Nephron (organoid): ENCODE measurements at regions not wholly inside any gene's neighbourhood (a gene's known extent, or its start where the extent isn't known, plus 50 kb on each side); places are given as distances from the start of the nearest gene placed in this dataset.

Experiments used
- H3K27ac Mint-ChIP-seq, 3 experiments: 2 replicates each; pipeline ENCODE4 v1.8.0; 2020; ENCODE audit warnings: mixed read lengths in 3 of 3, mild to moderate bottlenecking in 2 of 3, moderate library complexity in 1 of 3
- H3K27me3 Mint-ChIP-seq: 2 replicates; pipeline ENCODE4 v1.8.0; 2021; ENCODE audit warnings: low read depth, mild to moderate bottlenecking, moderate library complexity, mixed read lengths
- H3K36me3 Mint-ChIP-seq: 2 replicates; pipeline ENCODE4 v1.8.0; 2020; ENCODE audit warnings: low read depth, mixed read lengths
- H3K4me1 Mint-ChIP-seq: 2 replicates; pipeline ENCODE4 v1.8.0; 2020; ENCODE audit warnings: mixed read lengths
- H3K4me3 Mint-ChIP-seq, 3 experiments: 2 replicates each; pipeline ENCODE4 v1.8.0; 2020; ENCODE audit warnings: mild to moderate bottlenecking in 3 of 3, mixed read lengths in 3 of 3, moderate library complexity in 2 of 3
- H3K9me3 Mint-ChIP-seq: 2 replicates; pipeline ENCODE4 v1.8.0; 2020; ENCODE audit warnings: mixed read lengths
- TF ChIP-seq, protein P1 (sequence below), 3 experiments: fragments of 200-600 bp; sonication (generic); IDR thresholded peaks; one replicate each; pipeline ENCODE4 v1.5.0; 2021; ENCODE audit warnings: antibody characterized with exemption in 3 of 3; ENCODE audit not compliant: unreplicated experiment in 3 of 3

DNA sequence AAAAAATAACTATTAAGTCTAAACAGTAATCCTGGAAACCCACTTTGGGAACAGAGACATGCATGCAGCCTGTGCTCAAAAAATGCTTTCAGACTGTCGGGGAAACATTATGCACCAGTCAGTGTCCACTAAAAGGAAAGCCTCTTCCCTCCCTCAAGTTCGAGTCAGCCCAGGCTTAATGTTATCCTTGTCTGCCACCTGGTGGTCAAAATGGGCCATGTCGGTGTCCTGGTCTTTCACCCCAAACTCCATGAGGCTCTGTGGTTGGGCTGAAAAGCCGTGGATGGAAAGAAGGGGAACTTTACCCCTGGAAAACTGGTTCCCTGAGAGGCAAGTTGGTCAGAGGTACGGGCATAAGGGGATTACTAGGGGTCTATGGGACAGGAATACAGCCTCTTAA lies 88.4 kb upstream of the ZNF492 start:
- Mint-ChIP-seq H3K9me3 (peaks cover 57% of the 10 kb centered on the region), H3K4me3 (no peak overlapping the region), H3K36me3 (peaks cover 4% of the 10 kb centered on the region)

DNA sequence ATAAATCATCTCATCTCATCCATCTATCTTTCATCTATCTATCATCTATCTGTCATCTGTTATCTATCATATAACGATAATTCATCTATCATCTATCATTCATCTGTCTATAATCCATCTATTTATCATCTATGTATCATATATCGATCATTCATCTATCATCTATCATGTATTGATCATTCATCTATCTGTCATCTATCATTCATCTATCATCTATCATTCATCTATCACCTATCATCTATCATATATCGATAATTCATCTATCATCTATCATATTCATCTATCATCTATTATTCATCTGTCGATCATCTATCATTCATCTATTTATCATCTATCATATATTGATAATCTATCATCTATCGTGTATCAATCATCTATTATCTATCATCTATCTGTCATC lies 100.4 kb upstream of the ZNF492 start:
- Mint-ChIP-seq H3K27ac (no peak overlapping the region), H3K4me1 (no peaks in the 10 kb centered on the region), H3K4me3 (no peak overlapping the region), H3K36me3 (no peaks in the 10 kb centered on the region), H3K27me3 (no peaks in the 10 kb centered on the region), H3K9me3 (peaks cover 45% of the 10 kb centered on the region)
- TF ChIP-seq, protein P1, sequence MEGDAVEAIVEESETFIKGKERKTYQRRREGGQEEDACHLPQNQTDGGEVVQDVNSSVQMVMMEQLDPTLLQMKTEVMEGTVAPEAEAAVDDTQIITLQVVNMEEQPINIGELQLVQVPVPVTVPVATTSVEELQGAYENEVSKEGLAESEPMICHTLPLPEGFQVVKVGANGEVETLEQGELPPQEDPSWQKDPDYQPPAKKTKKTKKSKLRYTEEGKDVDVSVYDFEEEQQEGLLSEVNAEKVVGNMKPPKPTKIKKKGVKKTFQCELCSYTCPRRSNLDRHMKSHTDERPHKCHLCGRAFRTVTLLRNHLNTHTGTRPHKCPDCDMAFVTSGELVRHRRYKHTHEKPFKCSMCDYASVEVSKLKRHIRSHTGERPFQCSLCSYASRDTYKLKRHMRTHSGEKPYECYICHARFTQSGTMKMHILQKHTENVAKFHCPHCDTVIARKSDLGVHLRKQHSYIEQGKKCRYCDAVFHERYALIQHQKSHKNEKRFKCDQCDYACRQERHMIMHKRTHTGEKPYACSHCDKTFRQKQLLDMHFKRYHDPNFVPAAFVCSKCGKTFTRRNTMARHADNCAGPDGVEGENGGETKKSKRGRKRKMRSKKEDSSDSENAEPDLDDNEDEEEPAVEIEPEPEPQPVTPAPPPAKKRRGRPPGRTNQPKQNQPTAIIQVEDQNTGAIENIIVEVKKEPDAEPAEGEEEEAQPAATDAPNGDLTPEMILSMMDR (IDR thresholded peaks at IDR 0.05; ENCODE audit: unreplicated experiment in 3 of 3) = no peak

More for the DNA sequence above, 88.4 kb upstream of the ZNF492 start:
- no peaks in the 10 kb centered on the region for H3K27me3 Mint-ChIP-seq
- no peaks in the 10 kb centered on the region for H3K4me1 Mint-ChIP-seq
- H3K27ac Mint-ChIP-seq = no peak overlapping the region
- TF ChIP-seq, protein P1 (IDR thresholded peaks at IDR 0.05; ENCODE audit: unreplicated experiment in 3 of 3) = no peak

DNA sequence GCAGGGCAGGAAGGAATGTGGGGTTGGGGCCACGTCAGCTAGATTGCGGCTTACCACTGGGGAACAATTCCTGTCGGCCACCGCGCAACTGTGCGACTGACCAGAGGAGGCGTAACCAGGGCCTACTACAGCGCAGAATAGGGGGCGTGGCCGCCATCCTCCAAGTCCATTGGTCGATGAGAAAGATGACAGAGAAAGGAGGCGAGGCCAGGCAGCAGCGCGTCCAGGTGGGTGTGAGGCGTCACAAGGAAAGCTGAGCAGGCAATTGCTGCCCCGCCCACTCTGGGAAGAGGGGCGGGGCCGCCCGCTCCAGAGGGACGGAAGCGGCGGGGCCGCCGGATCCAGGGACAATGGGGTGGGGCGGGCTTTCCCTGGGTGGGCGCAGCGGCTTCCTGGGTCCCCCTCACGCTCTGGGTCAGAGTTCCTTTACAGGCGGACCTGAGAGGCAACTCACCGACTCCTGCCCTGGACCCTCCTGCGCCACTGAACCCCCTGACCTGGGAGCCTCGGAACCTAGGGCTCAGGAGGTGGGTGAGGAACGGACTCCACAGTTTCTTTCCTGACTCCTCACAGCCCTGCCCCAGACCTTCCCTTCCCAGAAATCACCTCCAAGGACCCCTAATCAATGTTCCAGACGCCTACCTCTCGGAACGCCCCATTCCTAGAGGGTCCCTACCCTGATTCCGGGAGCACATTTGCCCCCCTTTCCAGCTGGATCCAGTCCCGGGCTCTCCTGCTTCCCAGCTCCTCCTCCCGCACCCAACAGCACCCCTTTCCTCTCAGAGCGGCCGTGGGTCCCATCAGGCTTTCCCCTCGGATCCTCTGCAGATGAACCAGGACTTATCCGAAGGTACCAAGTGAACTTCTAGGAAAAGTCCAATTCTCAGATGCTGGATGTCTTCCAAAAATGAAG lies 101.5 kb upstream of the ZNF492 start:
- Mint-ChIP-seq H3K4me3 (no peak overlapping the region), H3K27me3 (no peaks in the 10 kb centered on the region), H3K27ac (no peak overlapping the region), H3K4me1 (no peaks in the 10 kb centered on the region), H3K36me3 (no peaks in the 10 kb centered on the region), H3K9me3 (peaks cover 56% of the 10 kb centered on the region)
- TF ChIP-seq, protein P1 (IDR thresholded peaks at IDR 0.05; ENCODE audit: unreplicated experiment in 3 of 3) = no peak

DNA sequence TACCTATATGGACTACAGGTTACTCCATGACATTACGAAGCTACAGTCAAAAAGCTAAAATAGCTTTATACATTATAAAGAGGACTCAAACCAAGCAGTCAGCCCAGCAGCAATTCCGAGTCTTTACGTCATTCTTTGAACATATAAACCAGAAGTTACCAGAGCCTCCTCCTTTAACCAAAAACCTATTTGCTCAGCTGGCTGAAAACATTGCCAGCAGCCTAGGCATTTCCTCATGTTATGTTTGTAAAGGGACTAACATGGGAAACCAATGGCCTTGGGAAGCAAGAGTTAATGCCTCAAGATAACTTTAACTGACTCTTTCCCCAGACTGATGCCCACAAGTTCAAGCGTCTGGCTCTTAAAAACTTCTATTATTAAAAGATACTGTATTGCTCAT lies 104.1 kb upstream of the ZNF492 start:
- no peak overlapping the region for H3K27ac Mint-ChIP-seq

DNA sequence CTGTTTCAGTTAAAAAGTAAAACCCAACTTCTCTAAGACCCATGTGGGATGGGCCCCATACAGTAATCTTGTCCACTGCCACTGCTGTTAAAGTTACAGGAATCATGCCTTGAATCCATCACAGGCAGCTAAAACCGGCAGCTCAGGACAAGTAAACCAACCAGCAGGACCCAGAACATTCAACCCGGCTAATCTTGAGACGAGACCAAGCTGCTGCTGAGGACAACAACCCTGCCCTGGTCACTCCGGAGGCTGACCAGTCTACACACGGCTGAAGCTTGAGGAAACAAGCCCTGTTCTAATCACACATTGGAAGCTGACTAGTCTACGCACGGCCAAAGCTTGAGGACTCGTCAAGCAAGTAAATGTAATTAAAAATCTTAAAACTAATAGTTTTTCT lies 105.2 kb upstream of the ZNF492 start:
- Mint-ChIP-seq H3K4me3 (no peak overlapping the region), H3K36me3 (no peaks in the 10 kb centered on the region), H3K4me1 (no peaks in the 10 kb centered on the region), H3K9me3 (peaks cover 70% of the 10 kb centered on the region), H3K27me3 (no peaks in the 10 kb centered on the region), H3K27ac (no peak overlapping the region)
- TF ChIP-seq, protein P1 (IDR thresholded peaks at IDR 0.05; ENCODE audit: unreplicated experiment in 3 of 3) = no peak

More for the DNA sequence above, 104.1 kb upstream of the ZNF492 start:
- Mint-ChIP-seq H3K27me3 (no peaks in the 10 kb centered on the region), H3K4me3 (no peak overlapping the region), H3K4me1 (no peaks in the 10 kb centered on the region), H3K36me3 (no peaks in the 10 kb centered on the region), H3K9me3 (peaks cover 68% of the 10 kb centered on the region)
- TF ChIP-seq, protein P1 (IDR thresholded peaks at IDR 0.05; ENCODE audit: unreplicated experiment in 3 of 3) = no peak

DNA sequence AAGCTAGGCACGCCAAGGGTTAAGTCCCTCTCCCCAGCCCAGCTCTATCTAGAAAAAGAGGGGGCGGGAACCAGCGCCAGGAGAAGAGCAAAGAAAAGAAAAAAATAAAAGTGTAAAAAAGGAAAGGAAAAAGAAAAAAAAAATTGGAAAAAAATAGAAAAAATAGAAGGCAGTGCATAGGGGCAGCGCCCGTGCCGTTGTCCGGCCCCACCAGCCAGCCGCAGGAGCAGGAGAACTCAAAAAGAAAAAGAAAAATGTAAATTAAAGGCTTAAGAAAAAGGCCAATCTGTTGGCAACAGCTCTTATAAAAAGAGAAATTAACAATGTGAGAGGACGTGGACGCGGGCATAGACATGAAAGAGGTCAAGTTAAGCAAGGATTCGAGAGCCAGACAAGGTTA lies 105.4 kb upstream of the ZNF98 start:
- H3K4me3 Mint-ChIP-seq = no peak overlapping the region
- TF ChIP-seq, protein P1 (IDR thresholded peaks at IDR 0.05; ENCODE audit: unreplicated experiment in 3 of 3) = no peak
- no peaks in the 10 kb centered on the region for H3K27me3 Mint-ChIP-seq
- no peaks in the 10 kb centered on the region for H3K36me3 Mint-ChIP-seq
- peaks cover 69% of the 10 kb centered on the region for H3K9me3 Mint-ChIP-seq
- H3K4me1 Mint-ChIP-seq = no peaks in the 10 kb centered on the region
- no peak overlapping the region for H3K27ac Mint-ChIP-seq
